K562 (cell line): ENCODE measurements at regions not wholly inside any gene's neighbourhood (a gene's known extent, or its start where the extent isn't known, plus 50 kb on each side); places are given as distances from the start of the nearest gene placed in this dataset.

Experiments
- ETV5 ChIP-seq: sonication (generic); formaldehyde crosslinking; IDR thresholded peaks from 2 replicates; pipeline ENCODE4 v1.4.0; 2020; ENCODE audit warnings: low read depth, mild to moderate bottlenecking, missing genetic modification reagents
- EZH2 ChIP-seq: IDR thresholded peaks from 2 replicates; pipeline ENCODE4 v1.6.1; 2012; ENCODE audit warnings: low read depth, mild to moderate bottlenecking, inconsistent platforms, low read length, borderline replicate concordance
- LEF1 ChIP-seq: fragments of 450-650 bp; IDR thresholded peaks from 2 replicates; pipeline ENCODE4 v1.6.1; 2016; ENCODE audit warnings: mild to moderate bottlenecking
- POLR2AphosphoS5 ChIP-seq: IDR thresholded peaks from 2 replicates; pipeline ENCODE4 v1.6.1; 2011; ENCODE audit warnings: mild to moderate bottlenecking, low read depth, low read length, moderate library complexity; ENCODE audit not compliant: control insufficient read depth, insufficient read depth
- SP1 ChIP-seq: sonication (generic); formaldehyde crosslinking; IDR thresholded peaks from 2 replicates; pipeline ENCODE4 v1.8.1; 2022; ENCODE audit warnings: mild to moderate bottlenecking, missing genetic modification reagents
- WHSC1 ChIP-seq: IDR thresholded peaks from one replicate; pipeline ENCODE4 v1.6.1; 2012; ENCODE audit warnings: low read length, control low read depth, inconsistent platforms
- ZNF316 ChIP-seq: fragments of 450-650 bp; IDR thresholded peaks from 2 replicates; pipeline ENCODE4 v1.6.1; 2016

GRCh38 chr14:37819155-37820015 is 224.0 kb downstream of the TTC6 start:
- no peak for TF ChIP-seq ZNF316
- TF ChIP-seq WHSC1, result no peak
- no peak for TF ChIP-seq EZH2
- TF ChIP-seq LEF1, result no peak
- TF ChIP-seq POLR2AphosphoS5, result no peak
- TF ChIP-seq SP1 (CRISPR knock-in tag), result no peak
- TF ChIP-seq ETV5 (CRISPR knock-in tag), result no peak
